GM19035 (cell line): ENCODE measurements at regions not wholly inside any gene's neighbourhood (a gene's known extent, or its start where the extent isn't known, plus 50 kb on each side); places are given as distances from the start of the nearest gene placed in this dataset.
"Not testable (repeated sequence)": the region's sequence is repeated elsewhere in the genome, so short reads cannot be mapped to it uniquely, and the experiment has no call there.

Experiments
- ATAC-seq: cut with Tn5 transposase; IDR thresholded peaks from one replicate; pipeline ENCODE4 v1.9.1; 2021; ENCODE audit not compliant: unreplicated experiment

DNA sequence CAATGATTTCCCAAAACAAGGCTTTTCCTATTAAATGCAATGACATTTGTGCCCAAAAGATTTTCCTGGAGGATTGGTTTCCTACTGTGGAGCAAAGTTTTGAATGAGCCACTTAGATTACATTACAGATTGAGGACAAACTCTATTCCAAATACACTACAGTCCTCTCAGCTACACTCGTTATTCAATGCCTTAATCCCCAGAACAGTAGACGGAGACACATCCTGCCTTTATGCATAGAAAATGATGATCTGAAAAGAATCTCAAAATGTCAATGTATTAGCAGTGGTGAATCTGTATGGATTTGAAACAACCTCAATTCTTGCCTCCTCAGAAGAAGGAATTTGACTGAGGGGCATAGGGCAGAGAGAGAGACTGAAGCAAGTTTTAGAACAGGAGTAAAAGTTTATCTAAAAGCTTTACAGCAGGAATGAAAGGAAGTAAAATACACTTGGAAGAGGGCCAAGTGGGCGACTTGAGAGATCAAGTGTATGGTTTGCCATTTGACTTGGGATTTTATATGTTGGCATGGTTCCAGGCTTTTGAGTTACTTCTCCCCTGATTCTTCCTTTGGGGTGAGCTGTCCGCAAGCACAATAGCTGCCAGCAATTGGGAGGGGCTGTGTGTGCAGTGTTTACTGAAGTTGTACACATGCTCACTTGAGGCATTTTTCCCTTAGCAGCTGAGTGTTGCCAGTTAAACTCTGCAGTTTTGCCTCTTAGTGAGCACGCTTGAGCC lies 891.9 kb upstream of the MBL2 start:
- ATAC-seq = no peak

DNA sequence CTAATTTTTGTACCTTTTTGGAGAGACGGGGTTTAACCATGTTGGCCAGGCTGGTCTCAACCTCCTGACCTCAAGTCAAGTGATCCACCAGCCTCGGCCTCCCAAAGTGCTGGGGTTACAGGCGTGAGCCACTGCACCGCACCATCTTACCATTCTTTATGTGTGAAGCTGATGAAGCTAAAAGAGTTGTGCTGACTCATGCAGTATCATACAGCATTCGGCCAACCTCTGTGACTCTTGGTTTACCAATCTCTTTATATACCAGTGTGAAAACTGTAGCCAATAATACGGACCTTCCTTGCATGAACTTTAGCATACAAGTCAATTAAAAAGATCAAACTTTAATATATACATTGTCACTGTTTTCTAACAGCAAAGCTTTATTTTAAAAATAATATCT lies 878.2 kb upstream of the MBL2 start:
- no peak for ATAC-seq

GRCh38 chr10:53647221-53647620 lies 874.6 kb upstream of the MBL2 start:
- not testable (repeated sequence) for ATAC-seq

- no peak for ATAC-seq
Observed at GRCh38 chr10:53646525-53646924, 873.9 kb upstream of the MBL2 start.

- no peak for ATAC-seq
Observed at GRCh38 chr10:53645951-53646350, 873.4 kb upstream of the MBL2 start.

GRCh38 chr10:53638006-53638405 lies 865.4 kb upstream of the MBL2 start:
- no peak for ATAC-seq

DNA sequence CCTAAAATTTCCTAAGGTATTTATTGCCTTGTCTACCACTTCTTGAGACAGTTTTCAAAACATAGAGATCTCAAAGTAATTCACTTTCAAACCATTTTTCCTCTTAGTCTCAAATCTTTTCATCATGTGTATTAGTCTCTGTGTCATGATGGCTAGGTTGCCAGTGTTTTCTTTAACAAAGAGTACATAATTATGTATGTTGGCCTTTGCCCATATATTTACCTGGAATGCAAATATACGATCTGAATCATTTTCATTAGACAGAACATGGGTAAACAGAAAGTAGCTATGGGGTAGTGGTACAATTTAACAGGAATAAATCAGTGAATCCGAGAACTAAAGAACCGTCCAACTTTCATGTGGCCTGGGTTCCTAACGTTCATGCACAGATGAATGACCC lies 852.1 kb upstream of the MBL2 start:
- no peak for ATAC-seq

GRCh38 chr10:53622201-53622600 lies 849.6 kb upstream of the MBL2 start:
- ATAC-seq = no peak

GRCh38 chr10:53619671-53620070 lies 847.1 kb upstream of the MBL2 start:
- ATAC-seq = no peak

DNA sequence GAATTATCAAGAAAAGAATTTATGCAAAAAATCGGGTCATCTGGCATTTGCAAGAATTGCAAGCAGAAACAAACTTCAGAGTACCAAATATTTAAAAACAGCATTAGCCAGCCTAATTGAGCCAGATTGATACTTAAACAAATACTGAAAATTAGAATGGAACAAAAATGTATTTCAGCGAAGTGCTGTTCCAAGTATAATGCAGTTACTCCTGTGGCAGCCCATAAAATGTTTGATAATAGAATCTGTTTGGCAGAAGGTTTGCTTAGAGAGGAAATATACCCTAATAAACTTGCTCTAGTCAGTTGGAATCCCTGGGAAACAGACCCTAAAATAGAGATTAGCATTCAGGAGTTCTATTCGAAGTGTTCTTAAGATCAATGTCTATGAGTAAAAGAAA lies 835.1 kb upstream of the MBL2 start:
- ATAC-seq = no peak

DNA sequence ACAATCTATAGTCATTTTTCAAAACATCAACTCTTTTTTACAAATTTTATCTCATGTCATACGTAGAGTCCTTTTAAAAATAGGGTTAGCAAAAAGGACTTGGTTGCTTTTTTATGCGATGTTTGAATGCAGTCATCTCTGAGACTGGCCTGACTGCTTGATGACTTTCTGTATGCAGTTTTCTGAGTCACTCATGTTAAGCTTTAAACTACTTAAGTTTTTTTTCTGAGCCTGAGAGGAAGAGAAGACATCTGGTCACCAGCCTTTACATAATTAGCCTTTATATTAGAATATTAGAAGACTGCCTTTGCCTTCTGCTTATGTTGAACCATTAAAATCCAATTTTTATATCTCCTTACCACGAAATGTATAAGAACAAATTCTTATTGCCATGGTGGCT lies 834.4 kb upstream of the MBL2 start:
- no peak for ATAC-seq

GRCh38 chr10:53601260-53601875 lies 828.8 kb upstream of the MBL2 start:
- no peak for ATAC-seq

- no peak for ATAC-seq
Observed at GRCh38 chr10:53598914-53599313, 826.3 kb upstream of the MBL2 start.

DNA sequence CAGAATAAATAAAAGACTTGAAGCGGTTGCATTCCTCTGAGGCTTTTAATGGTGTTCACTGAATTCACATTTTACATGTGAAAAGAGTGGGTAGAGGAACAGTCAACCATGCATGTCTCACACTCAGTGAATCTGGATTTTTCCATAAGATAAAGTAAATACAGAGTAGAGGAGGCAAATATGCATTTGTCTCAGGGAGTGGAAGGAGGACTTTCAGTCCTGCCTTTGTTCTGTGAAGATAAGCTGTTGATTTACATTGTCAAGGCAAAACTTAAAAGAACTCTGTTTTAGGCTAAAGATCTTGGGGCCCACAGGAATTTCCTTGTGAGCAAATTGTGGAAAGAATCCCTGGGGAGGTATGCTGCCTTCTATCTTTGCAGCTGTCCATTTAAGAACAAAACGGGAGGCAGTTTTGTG lies 825.3 kb upstream of the MBL2 start:
- ATAC-seq = no peak

DNA sequence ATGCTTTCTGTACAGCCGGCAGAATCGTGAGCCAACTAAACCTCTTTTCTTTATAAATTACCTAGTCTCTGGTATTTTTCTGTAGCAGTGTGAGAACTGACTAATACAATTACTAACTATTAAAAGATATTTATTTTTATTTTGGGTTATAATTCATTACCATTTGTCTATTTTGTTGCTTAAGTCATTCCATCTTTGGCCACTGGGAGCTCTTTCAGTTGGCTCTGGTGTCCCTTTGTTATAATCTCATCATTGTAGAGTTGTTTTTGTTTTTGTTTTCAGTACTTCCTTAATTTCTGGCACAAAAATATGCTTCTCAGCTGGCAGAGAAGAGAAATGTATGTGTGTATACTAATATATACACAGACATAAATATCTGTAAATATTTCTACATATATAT lies 807.9 kb upstream of the MBL2 start:
- no peak for ATAC-seq

DNA sequence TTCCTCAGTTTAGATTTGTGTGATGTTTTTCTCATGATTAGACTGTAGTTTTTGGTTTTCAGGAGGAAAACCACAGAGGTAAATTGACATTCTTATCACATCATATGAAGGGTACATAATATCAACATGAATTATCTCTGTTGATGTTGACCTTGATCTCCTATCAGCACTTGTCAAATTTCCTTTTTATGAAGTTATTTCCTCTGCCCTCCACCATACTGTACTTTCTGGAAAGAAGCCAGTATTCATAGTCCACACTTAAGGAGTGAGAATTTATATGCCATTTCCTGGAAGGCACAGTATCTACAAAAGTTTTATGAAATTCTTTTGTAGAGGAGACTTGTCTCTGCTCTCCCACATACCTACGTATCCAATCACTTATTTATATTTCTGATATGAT lies 807.2 kb upstream of the MBL2 start:
- no peak for ATAC-seq

DNA sequence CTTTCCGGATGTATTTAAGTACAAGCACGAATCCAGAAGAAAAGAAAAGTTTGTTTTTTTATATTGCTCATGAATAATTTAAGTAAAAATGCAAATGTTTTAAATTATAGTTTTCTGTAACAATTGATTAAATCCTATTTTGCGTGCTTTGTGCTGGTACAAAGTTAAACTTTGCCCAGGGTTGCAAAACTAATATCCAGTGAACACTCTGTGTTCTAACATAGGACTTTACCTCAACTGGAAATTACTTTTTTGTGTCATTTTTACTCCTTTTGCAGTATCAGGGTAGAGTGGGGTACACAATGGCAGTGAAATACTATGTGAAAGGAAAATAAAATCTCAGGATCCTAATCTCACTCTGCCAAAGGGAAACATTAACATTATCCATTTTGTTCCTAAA lies 801.4 kb upstream of the MBL2 start:
- no peak for ATAC-seq

GRCh38 chr10:53573498-53573897 lies 800.9 kb upstream of the MBL2 start:
- ATAC-seq = no peak

DNA sequence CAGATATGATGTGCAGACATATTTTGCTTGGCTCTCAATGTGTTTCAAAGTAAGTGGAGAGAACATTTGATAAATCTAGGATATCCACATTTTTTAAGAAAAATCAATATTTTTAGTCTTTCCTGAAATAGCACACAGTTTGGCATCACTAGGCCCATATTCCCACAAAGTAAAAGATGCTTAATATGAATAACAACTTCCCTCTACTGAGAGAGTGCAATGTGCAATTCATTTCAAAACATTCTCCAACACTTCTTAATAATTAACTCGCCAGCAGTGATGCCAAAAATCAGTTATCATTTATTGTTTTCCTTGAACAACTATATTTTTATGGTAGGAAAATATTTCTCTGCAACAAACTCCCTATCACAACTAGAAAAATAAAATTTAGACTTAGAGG lies 800.2 kb upstream of the MBL2 start:
- no peak for ATAC-seq

- no peak for ATAC-seq
Observed at GRCh38 chr10:53570221-53570620, 797.6 kb upstream of the MBL2 start.

GRCh38 chr10:53569455-53569854 lies 796.9 kb upstream of the MBL2 start:
- ATAC-seq = no peak

DNA sequence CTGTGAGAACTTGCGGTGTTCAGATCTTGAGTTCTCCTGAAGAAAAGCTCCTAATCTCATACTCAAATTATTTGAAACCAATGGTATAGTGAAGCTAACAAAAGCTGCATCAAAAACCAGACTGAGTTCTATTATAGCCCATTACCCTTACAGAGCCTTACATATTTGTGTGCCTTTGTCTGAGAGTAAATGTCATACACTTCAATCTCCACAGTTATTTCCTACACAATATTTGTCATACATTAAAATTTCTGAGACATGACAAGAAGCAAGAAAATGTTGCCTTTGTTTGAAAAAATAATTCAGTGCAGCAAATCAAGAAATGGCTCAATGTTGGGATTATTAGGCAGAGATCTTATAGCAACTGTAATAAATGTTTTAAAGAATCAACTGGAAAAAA lies 776.1 kb upstream of the MBL2 start:
- no peak for ATAC-seq

DNA sequence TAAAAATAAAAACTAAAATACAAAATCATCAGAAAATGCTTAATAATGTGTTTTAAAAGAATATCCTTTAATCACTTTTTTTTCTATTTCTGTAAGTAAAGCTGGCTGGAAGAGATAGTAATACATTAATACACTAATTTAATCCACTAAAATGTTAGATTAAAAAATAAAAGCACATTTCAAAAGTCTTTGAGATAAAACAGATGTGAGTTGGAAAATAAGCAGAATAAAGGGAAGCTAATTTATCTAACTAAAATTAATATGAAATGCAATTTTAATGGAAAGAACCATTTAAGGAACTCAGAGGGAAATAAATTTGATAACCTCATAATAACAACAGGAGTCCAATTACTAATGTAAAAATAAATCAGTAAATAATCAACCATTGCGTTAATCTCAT lies 774.8 kb upstream of the MBL2 start:
- no peak for ATAC-seq
